Right cardiac atrium (tissue), 5 donors: ENCODE measurements at regions not wholly inside any gene's neighbourhood (a gene's known extent, or its start where the extent isn't known, plus 50 kb on each side); places are given as distances from the start of the nearest gene placed in this dataset.
A peak's percentile ranks its signal among the peaks of the same experiment; 100 is the strongest.

Source experiments
- ATAC-seq, 2 donors: fragments of 200-7000 bp; cut with Tn5 transposase; one replicate each; pipeline versions ENCODE4 v1.8.0 to v1.9.1; 2020; ENCODE audit warnings: moderate library complexity in 2 of 2, mild to moderate bottlenecking in 1 of 2
- DNase-seq, 3 donors: peaks; one replicate each; pipeline ENCODE4 v3.0.0-alpha.2; 2020
- H3K27ac ChIP-seq: one replicate; pipeline ENCODE4 v1.5.1; 2013; ENCODE audit warnings: mild to moderate bottlenecking, low read length, control low read depth, moderate library complexity
- H3K27me3 ChIP-seq: one replicate; pipeline ENCODE4 v1.6.1; 2013; ENCODE audit not compliant: control insufficient read depth, insufficient read depth
- H3K4me1 ChIP-seq: one replicate; pipeline ENCODE4 v1.6.1; 2013; ENCODE audit warnings: low read length; ENCODE audit not compliant: control insufficient read depth, insufficient read depth
- H3K4me3 ChIP-seq: one replicate; pipeline ENCODE4 v1.5.1; 2013; ENCODE audit warnings: low read length, control low read depth
- H3K9me3 ChIP-seq: one replicate; pipeline ENCODE4 v1.6.1; 2013; ENCODE audit warnings: low read length; ENCODE audit not compliant: control insufficient read depth
- WGBS: extraction: QIAGEN DNeasy Blood & Tissue Kit; methylation state at CpG from one replicate; pipeline ENCODE4 v1.1.7; 2013; 5-methylcytosine and 5-hydroxymethylcytosine counted together
- intact Hi-C, 4 donors: fragments of 100-400 bp; cut with DNase I; formaldehyde crosslinking; loops; one replicate each; pipeline versions ENCODE4 v1.11.0 to v1.14.0; 2022 to 2023
- donor health status: healthy with polysubstance abuse.
- donor health status: DM: no; HTN: yes; CAD: no.
- donor health status: DM: no; HTN: no; CAD: no.
- donor health status: DM: no; HTN: yes; CAD: no; lungs with severe emphysema.
- donor health status: DM: yes; HTN: yes; CAD: no.

- WGBS, result 90% methylated on average over 5 of the region's 5 CpGs
- no peak overlapping the region for H3K27ac ChIP-seq
- H3K9me3 ChIP-seq, result no peaks in the 10 kb centered on the region
- H3K4me1 ChIP-seq, result peaks cover 4% of the 10 kb centered on the region
- H3K4me3 ChIP-seq, result no peak overlapping the region
- H3K27me3 ChIP-seq, result no peaks in the 10 kb centered on the region
- DNase-seq (no peak), ATAC-seq (no peak)
- intact Hi-C loops, result no loop called here
Observed at GRCh38 chr13:110097013-110097412, 209.9 kb downstream of the COL4A1 start.

- 3% methylated on average over 1 of the region's 1 CpG for WGBS
- intact Hi-C loops, result no loop called here
- H3K27ac ChIP-seq, result no peak overlapping the region
- no peaks in the 10 kb centered on the region for H3K9me3 ChIP-seq
- peaks cover 4% of the 10 kb centered on the region for H3K4me1 ChIP-seq
- no peak overlapping the region for H3K4me3 ChIP-seq
- H3K27me3 ChIP-seq, result no peaks in the 10 kb centered on the region
- DNase-seq (no peak), ATAC-seq (no peak)
Observed at GRCh38 chr13:110092831-110093247, 214.1 kb downstream of the COL4A1 start.

- ATAC-seq (no peak), DNase-seq (no peak)
- Histone ChIP-seq H3K27ac (no peak overlapping the region), H3K9me3 (no peaks in the 10 kb centered on the region), H3K4me1 (peaks cover 4% of the 10 kb centered on the region), H3K27me3 (no peaks in the 10 kb centered on the region), H3K4me3 (no peak overlapping the region)
- 75% methylated on average over 4 of the region's 4 CpGs for WGBS
- intact Hi-C loops, result no loop called here
Observed at GRCh38 chr13:110089815-110090214, 217.1 kb downstream of the COL4A1 start.

DNA sequence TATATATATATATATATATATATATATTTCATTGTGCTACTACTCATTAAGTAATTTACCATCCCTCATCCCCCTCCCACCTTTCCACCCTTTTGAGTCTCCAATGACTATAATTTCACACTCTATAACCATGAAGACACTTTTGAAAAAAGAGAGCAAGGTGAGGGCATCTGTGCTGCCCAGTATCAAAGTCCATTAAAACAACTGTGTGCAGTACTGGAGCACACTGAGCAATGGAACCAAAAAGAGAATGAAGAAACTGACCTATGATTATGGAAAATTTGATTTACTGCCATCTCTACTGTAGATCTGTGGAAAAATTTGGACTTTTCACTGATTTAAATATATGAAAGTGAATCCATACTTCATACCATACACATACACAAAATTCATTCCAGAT is 217.9 kb downstream of the COL4A1 start:
- intact Hi-C loops, result no loop called here
- no peak for DNase-seq
- H3K27ac ChIP-seq, result no peak overlapping the region
- H3K9me3 ChIP-seq, result no peaks in the 10 kb centered on the region
- H3K4me3 ChIP-seq, result no peak overlapping the region
- H3K27me3 ChIP-seq, result no peaks in the 10 kb centered on the region
- ATAC-seq, result no peak
- peaks cover 4% of the 10 kb centered on the region for H3K4me1 ChIP-seq

DNA sequence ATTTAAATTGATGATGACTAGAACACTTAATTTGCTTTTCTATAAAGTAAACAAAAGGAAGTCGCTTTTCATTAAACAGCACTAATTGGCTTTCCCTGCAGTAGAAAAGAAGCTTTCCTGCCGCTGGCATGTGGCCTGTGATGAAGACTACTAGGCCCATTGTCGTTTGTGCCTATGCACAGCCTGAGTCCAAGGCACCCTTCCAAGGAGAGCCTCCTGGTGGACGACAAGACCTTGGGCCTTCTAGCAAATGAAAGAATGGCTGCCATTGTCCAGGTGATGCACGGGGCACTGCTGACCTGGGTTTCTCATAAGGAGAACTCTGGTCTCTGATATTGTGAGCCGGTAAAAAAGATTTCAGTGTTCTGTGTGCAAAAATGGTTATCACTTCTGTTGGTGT is 233.0 kb downstream of the COL4A1 start:
- H3K4me3 ChIP-seq, result no peak overlapping the region
- DNase-seq (no peak), ATAC-seq (no peak)
- intact Hi-C loops, result no loop called here
- no peaks in the 10 kb centered on the region for H3K9me3 ChIP-seq
- H3K27ac ChIP-seq, result no peak overlapping the region
- H3K4me1 ChIP-seq, result no peaks in the 10 kb centered on the region
- WGBS, result 76% methylated on average over 6 of the region's 6 CpGs
- no peaks in the 10 kb centered on the region for H3K27me3 ChIP-seq

GRCh38 chr13:110070511-110071120 is 236.3 kb downstream of the COL4A1 start:
- DNase-seq (no peak), ATAC-seq (no peak)
- H3K9me3 ChIP-seq, result no peaks in the 10 kb centered on the region
- 86% methylated on average over 9 of the region's 9 CpGs for WGBS
- H3K27me3 ChIP-seq, result no peaks in the 10 kb centered on the region
- no peak overlapping the region for H3K4me3 ChIP-seq
- no peaks in the 10 kb centered on the region for H3K4me1 ChIP-seq
- intact Hi-C loops, result no loop called here
- no peak overlapping the region for H3K27ac ChIP-seq

GRCh38 chr13:110070046-110070445 is 236.9 kb downstream of the COL4A1 start:
- Histone ChIP-seq H3K4me3 (no peak overlapping the region), H3K27ac (no peak overlapping the region), H3K9me3 (no peaks in the 10 kb centered on the region), H3K4me1 (no peaks in the 10 kb centered on the region), H3K27me3 (no peaks in the 10 kb centered on the region)
- ATAC-seq (no peak), DNase-seq (no peak)
- 37% methylated on average over 4 of the region's 4 CpGs for WGBS
- intact Hi-C loops, result no loop called here

GRCh38 chr13:110068176-110068473 is 238.8 kb downstream of the COL4A1 start:
- intact Hi-C loops, result no loop called here
- Histone ChIP-seq H3K27me3 (no peaks in the 10 kb centered on the region), H3K9me3 (no peaks in the 10 kb centered on the region), H3K4me3 (no peak overlapping the region), H3K27ac (no peak overlapping the region), H3K4me1 (peaks cover 4% of the 10 kb centered on the region)
- DNase-seq (no peak), ATAC-seq (peak; percentile 62 to 63)
- WGBS, result 82% methylated on average over 3 of the region's 3 CpGs

- H3K27me3 ChIP-seq, result no peaks in the 10 kb centered on the region
- 88% methylated on average over 6 of the region's 6 CpGs for WGBS
- H3K27ac ChIP-seq, result no peak overlapping the region
- peaks cover 4% of the 10 kb centered on the region for H3K4me1 ChIP-seq
- peak in 1 of 3 donors; percentile 46 for DNase-seq
- ATAC-seq, result peak; percentile 84 to 89
- intact Hi-C loops, result no loop called here
- no peak overlapping the region for H3K4me3 ChIP-seq
- no peaks in the 10 kb centered on the region for H3K9me3 ChIP-seq
Observed at GRCh38 chr13:110067355-110068175, 239.4 kb downstream of the COL4A1 start.

DNA sequence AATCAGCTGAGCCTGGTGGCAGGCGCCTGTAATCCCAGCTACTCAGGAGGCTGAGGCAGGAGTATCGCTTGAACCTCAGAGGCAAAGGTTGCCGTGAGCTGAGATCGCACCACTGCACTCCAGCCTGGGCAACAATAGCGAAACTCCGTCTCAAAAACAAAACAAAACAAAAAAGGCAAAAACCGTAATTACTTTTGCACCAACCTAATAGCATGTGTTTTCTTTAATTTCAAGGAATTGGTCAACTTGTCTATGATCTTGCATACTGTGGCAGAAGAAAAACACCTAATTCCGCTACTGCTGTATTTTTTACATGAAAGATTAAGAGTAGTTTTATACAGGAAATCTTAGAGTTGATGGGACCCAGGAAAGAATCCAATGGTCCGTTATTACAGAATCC is 241.2 kb downstream of the COL4A1 start:
- no peak for ATAC-seq
- no peak for DNase-seq
- intact Hi-C loops, result no loop called here
- Histone ChIP-seq H3K9me3 (no peaks in the 10 kb centered on the region), H3K4me1 (peaks cover 4% of the 10 kb centered on the region), H3K27me3 (no peaks in the 10 kb centered on the region), H3K4me3 (no peak overlapping the region), H3K27ac (no peak overlapping the region)
- 94% methylated on average over 9 of the region's 9 CpGs for WGBS

DNA sequence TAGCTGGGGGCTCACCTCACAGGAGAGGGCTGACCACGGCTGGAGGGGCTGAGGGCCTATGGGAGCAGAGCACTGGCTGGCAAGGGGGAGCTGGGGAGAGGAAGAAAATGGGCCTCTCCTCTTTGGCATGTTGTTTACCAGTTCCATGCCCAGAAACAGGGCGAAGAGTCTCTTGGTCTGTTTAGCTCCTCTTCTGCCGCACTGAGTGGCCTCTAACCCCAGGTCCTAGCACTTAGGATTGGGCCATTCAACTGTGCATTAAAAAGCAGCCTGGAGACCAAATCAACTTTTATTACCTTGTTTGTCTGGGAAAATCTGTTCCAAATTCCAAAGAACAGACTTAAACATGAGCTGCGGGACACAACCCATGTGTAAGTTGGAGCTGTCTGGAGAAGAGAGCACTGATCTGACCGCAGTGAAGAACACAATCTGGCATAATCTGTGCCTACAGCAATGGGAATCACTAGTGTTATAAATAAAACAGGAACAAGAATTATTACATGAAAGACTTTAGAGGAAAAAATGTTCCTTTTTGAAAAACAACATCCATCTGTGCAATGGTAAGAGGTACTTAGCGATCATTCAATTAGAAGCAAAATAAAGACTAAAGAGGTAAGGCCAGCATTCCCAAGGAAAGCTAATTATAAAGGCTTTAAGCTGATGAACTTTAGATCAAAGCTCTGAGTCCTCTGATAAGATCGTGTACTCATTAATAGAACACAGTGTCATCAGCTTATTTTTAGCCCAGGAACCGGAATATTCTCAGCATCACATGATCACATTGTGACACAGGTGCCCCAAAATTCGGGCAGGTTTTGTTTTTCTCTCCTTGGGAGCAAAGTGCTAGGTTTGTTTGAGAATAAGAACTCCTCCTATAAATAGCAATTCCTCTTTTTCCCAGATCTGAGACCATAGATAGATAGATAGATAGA is 243.2 kb downstream of the COL4A1 start:
- no peaks in the 10 kb centered on the region for H3K9me3 ChIP-seq
- H3K27me3 ChIP-seq, result no peaks in the 10 kb centered on the region
- peaks cover 4% of the 10 kb centered on the region for H3K4me1 ChIP-seq
- H3K27ac ChIP-seq, result no peak overlapping the region
- ATAC-seq (no peak), DNase-seq (no peak)
- intact Hi-C loops, result no loop called here
- H3K4me3 ChIP-seq, result no peak overlapping the region
- WGBS, result 72% methylated on average over 9 of the region's 9 CpGs
